NCI-H2107 treated with DMSO at 0.1 percent for 48 hours (cell line): ENCODE measurements at regions not wholly inside any gene's neighbourhood (a gene's known extent, or its start where the extent isn't known, plus 50 kb on each side); places are given as distances from the start of the nearest gene placed in this dataset.
"Not testable (repeated sequence)": the region's sequence is repeated elsewhere in the genome, so short reads cannot be mapped to it uniquely, and the experiment has no call there.

Experiments used
- DNase-seq: peaks from one replicate; lab custom pipeline; 2025; ENCODE audit not compliant: unreplicated experiment; lab: John Stamatoyannopoulos, UW

DNA sequence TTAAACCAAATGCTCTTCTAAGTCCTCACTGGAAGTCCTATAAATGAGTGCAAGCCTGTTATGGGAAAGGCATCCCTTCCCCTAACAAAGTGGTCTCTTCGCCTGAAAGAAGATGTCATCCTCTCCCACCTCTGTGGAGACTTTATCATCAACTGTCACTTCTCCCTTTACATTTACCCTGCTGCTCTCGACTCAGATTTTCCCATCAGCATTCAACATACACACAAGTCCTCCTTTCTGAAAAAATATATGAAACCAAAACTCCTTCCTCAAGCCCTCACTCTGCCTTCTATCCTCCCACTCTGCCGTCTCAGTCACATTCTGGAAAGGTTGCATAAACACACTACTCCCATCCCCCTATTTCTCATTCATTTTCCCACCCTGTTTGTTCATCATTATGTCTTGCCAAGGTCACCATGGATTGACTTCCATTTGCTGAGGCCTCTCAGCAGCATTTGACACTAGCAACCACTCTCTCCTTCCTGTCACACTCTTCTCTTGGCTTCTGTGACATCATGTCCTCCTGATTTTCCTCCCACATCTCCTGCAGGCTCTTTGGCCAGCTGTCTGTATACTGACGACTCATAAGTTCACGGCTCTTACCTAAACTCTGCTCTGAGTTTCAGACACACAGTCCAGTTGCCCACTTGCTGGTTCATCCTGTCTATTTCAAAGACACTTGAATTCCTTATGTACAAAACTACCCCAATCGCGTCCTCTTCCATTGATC, 70.3 kb upstream of the SMAD3 start:
- no peak for DNase-seq

DNA sequence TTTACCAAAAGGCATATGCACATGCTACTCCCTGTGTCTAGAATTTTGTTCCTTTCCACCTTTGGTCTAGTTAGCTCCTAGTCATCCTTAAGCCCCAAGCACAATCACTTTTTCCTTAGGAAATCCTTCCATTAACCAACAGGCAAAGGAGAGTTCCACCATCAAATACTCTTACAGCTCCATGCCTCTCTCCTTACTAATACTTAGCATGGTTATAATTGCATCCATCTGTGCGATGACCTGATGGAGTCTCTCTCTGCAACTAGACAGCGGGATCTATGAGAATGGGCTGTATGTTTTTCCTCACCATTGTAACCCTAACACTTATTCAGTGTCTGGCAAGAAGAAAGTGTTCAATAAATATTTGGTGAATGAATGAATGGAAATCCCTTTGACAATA, 69.3 kb upstream of the SMAD3 start:
- DNase-seq: no peak

DNA sequence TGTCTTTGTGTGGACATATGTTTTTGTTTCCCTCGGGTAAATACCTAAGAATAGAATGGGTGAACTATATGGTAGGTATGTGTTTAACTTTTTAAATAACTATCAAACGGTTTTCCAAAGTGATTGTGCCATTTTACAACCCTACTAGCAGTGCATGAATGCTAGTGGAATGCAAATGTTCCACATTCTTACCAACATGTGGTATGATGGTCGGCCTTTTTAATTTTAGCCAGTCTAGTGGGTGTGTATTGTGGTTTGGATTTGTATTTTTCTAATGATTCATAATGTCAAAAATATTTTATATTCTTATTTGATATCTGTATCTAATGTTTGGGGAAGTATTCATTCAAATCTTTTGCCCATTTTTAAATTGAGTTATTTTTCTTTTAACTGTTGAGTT, 68.2 kb upstream of the SMAD3 start:
- no peak for DNase-seq

DNA sequence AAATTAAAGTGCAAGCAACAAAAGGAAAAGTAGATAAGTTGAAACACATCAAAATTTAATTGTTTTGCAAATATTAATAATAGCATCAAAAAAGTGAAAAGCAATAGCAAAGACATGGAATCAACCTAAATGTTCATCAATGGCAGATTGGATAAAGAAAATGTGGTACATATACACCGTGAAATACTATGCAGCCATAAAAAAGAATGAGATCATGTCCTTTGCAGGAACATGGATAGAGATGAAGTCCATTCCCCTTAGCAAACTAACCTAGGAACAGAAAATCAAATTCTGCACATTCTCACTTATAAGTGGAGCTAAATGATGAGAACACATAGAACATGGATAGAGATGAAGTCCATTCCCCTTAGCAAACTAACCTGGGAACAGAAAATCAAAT, 67.2 kb upstream of the SMAD3 start:
- DNase-seq: not testable (repeated sequence)

DNA sequence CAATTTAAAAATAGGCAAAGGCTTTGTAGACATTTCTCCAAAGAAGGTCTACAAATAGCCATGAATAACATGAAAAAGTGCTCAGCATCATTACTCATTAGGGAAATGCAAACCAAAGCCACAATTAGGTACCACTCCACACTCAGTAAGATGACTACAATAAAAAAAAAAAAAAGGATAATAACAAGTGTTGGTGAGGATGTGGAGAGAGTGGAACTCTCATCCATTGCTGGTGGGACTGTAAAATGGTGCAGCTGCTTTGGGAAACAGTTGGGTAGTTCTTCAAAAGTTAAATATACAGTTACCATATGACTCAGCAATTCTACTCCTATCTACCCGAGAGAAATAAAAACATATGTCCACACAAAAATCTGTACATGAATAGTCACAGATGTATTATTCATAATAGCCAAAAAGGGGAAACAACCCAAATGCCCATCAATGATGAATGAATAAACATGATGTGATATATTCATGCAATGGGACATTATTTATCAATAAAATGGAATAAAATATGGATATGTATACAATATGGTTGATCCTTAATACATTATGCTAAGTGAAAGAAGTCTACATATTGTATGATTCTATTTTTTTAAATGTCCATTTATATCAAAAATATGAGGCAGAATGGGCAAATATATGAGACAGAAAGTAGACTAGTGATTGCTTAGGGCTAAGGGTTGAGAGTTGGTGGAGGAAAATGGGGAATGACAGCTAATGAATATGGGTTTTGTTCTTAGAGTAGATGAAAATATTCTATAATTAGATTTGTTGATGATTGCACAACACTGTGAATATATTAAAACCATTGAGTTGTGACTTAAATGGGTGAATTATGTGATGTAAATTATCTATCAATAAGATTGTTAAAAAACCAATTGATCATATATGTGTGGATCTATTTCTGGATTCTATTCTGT, 66.1 kb upstream of the SMAD3 start:
- DNase-seq: no peak

DNA sequence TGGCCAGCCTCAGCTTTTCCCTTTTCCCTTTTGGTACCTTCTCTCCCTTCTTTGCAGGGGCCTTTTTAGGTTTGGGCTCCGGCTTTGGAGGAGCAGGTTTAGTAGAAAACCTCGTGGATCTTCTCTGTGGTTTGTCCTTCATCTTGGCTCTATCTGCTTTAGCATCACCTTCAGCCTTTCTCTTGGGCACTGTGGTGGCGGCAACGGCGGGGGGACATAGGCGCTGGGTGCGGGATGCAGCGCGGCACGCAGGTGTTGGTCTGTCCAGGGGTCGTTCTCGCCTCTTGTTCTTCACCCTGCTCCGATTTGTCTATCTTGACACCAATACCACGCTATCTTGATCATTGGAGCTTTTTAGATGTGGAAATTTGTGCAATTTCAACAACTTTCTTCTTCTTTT, 64.5 kb upstream of the SMAD3 start:
- no peak for DNase-seq

DNA sequence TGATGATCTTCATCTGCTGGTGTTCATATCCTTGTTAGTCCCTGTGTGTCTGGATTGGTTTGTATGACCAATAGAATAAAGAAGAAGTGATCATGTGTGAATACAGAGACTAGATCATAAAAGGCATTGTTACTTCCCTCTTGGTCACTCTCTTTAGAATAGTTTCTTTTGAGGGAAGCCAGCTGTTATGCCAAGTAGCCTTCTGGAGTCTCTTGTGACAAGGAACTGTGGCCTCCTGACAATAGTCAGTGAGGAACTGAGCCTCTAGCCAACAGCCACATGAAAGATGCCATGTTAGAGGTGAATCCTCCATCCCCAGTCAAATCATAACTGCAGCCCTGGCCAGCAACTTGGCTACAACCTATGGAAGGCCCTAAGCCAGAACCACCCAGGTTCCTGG, 63.0 kb upstream of the SMAD3 start:
- DNase-seq: no peak

DNA sequence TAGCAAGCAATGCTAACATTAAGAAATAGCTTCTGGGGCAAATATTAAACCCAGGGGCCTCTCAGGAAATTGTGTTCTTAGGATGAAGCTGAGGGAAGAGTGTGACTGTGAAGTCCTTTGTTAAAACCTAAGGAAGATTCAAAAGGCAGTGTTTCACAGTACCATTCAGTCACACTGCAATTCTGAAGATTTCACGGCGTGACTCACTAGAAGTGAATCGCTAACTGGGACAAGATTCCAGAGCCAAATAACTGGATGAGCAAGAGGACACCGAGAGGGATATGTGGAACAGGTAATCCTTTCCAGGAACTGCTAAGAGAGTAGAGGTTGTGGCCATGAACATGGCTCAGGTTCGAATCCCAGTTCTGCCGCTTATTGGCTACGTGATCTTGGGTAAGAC, 61.8 kb upstream of the SMAD3 start:
- DNase-seq: no peak

DNA sequence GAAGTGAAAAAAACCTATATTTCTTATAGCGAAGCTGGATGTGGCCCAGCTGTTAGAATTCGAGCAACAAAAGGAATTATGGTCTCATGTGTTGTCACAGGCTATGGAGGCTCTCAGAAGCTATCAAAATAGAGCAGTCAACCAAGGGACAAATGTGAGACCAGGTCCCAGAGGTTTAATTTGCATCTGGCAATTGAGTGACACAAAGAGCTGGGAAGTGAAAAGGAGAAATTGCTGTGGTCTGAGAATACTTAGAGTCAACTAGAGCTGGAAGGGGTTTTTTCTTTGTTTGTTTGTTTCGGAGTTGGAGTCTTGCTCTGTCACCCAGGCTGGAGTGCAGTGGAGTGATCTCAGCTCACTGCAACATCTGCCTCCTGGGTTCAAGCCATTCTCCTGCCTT, 61.3 kb upstream of the SMAD3 start:
- DNase-seq: no peak

DNA sequence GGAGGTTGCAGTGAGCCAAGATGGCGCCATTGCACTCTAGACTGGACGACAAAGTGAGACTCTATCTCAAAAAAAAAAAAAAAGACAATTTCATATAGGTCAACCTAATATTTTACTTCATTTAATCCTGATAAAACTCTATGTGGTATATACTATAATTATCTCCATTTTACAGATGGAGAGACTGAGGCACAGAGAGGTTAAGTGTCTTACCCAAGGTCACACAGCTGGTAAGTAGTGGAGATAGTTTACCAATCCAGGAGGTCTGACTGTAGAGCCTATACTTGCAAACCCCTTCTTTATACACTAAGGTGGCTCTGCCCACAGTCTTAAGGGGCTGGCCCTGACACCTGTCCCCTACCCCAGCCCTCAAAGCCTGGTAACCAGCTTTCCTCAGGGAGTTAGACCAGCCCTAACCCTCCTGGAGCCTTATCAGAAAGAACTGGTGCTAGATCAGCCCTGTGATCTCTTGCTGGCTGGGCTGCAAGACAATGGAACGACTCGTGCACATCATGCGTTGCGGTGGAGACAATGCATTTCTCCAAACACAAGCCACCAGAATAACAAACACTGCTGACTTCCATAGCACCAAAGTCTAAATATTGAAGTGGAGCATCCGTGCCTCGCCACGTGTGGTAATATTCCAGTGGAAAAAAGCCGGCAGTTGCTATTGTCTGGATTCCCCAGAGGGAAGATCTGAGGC, 60.0 kb upstream of the SMAD3 start:
- DNase-seq: no peak

DNA sequence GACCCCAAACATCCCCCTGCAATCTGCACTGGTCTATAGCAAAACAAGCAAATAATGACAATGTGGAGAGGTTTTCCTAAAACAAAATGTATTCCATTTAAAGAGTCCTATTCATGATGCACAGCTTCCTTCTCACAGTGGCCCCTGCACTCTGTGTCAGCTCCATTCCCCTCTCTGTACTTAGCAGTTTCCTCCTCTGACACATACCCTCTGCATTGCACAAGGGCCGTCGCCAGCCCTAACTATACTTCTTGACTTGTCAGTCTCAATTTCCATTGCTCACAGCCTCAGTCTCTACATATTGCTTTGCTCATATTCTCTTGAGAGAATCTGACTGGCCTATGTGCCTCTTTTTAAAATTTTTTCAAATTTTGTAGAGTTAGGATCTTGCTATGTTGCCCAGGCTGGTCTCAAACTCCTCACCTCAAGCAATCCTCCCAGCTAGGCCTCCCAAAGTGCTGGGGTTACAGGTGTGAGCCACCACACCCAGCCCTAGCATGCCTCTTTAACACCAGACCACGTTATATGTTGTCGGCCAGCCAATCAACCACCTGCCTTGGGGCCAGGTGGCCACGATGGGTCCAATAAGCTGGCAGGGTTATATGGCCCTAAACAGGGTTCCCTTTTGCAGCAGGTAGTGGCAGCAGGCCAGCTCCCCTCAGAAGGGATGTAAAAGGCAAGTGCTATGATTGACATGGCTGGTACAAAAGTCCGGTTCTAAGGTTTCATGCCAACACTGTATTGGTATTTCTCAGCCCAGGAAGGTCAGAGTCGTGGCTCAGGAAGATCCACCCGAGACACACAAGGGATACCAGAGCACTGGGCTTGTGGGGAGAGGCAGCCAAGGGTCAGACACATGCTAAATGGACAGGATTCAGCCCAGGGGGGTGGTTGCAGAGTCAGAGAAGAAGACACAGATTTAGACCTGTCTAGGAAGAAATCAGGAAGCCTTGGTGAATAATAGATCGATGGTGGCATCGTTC, 59.0 kb upstream of the SMAD3 start:
- DNase-seq: no peak

DNA sequence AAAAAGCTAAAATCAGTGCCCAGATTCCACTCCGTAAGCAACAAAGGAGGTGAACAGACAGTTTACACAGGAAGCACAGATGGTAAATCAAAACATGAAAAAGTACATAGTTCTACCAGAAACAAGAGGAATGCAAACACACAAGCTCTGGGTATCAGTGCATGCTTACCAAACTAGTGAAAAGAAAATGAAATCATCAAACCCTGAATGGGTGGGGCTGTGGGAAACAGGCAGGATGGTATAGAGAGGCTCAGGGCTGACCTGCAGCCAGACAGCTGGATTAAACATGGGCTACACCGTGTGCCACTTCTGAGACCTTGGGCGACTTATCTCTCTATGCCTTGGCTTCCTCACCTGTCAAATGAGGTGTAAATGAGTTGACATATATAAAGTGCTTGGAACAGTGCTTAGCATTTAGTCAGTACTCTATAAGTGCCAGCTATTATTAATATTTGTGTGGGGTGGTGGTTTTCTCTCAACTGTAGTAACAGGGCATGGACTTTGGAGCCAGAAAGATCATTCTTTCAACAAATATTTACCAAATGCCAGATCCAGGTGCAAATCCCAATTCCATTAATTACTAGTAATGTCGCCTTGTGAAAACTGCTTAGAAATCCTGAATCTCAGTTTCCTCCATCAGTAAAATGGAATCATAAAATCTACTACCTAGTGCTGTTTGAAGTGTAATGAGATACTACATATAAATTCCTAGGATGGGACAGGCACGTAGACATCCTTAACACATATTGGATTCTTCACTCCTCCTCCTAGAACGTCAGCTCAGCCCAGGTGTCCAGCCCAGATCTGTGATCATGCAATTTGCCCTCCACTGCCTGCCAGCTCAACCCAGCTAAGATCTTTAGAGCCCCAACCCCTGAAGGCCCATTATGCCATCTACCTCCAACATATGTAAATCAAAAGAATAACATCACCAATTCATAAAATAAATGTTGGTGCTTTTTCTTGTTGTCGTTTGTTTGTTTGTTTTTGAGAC, 55.5 kb upstream of the SMAD3 start:
- no peak for DNase-seq

DNA sequence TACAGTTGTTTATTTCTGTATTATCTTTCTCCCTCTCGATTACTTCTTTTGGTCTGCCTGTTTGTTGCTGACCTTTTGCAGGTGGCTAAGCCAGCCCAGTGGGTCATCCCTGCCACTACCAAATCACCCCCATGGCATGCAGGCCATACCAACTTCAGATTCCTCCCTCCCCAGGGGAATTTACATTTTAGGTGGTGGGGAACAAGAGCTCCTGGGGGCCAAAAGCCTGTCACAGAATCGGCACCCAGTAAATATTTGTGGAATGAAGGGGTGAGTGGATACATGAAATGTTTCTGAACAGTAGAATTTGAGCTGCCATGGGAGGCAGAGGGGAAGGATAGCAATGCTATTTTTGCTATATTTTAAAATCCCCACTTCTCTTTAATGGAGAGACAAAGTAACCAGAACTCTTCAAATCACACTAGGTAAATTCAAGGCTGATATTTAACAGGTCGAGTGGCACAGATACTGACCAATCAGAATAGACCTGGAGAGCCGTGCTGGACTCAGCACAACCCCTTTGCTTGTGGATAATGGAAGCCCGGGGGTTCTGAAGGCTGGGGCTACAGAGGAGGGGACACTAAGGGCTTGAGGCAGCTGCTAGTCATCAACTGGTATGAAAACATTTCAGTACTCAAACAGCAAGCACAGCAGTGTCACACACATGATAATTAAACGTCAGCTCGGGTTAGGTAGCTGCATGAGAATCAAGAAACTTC, 54.3 kb upstream of the SMAD3 start:
- DNase-seq: no peak

DNA sequence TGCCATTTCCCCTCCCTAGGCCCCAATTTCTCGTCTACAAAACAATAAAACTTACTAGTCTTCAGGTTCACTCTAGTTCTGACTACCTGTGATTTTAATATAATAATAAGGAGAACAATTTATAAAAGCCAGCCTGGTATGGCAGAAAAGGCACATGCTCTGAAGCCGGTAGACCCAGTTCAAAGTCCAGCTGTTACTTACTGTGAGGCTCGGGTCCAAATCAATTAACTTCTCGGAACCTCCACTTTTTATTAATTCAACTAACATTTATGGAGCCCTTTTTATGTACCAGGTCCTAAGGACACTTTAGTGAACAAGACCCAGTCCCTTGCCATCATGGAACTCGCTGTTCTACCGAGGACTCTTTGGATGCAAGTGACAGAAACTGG, 53.8 kb upstream of the SMAD3 start:
- no peak for DNase-seq

DNA sequence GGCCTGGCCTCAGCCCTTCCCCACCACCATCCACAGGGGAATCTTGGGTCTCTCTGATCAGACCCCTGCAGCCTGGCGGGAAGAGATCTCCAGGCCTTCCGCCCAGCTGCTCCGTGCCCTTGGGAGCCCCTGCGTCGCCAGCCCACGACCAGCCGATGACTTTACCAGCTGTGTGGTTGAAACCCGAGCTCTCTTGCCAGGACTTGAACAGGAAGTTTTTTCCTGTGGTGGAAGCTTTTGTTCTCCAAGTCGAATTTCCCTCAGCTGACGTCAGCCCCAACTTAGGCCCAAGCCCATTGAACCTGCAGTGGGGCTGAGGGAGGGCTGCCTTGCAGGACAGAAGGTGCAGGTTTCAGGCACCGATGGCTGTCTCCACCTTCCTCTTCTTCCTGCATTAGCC, 51.7 kb upstream of the SMAD3 start:
- DNase-seq: peak; percentile 59
